Peyer's patch (tissue), 4 donors: ENCODE measurements at regions not wholly inside any gene's neighbourhood (a gene's known extent, or its start where the extent isn't known, plus 50 kb on each side); places are given as distances from the start of the nearest gene placed in this dataset.
"Not testable (repeated sequence)": the region's sequence is repeated elsewhere in the genome, so short reads cannot be mapped to it uniquely, and the experiment has no call there.

Experiments
- DNase-seq, 3 donors: peaks; one replicate each; pipeline ENCODE4 v3.0.0-alpha.2; 2017 to 2019
- H3K27ac ChIP-seq, 4 donors: fragments of 200-600 bp; sonication (generic); one replicate each; pipeline ENCODE4 v1.5.1; 2016 to 2019
- H3K27me3 ChIP-seq, 2 donors: fragments of 200-600 bp; sonication (generic); one replicate each; pipeline ENCODE4 v1.5.1; 2019
- H3K36me3 ChIP-seq, 3 donors: fragments of 200-600 bp; sonication (generic); one replicate each; pipeline ENCODE4 v1.5.1; 2016 to 2019
- H3K4me1 ChIP-seq, 4 donors: fragments of 200-600 bp; sonication (generic); one replicate each; pipeline ENCODE4 v1.5.1; 2016 to 2019
- H3K4me3 ChIP-seq, 4 donors: fragments of 200-600 bp; sonication (generic); 1 replicate in 3 of 4; 2 replicates in 1 of 4; pipeline ENCODE4 v1.5.1; 2016 to 2019; ENCODE audit warnings: mild to moderate bottlenecking in 1 of 4
- H3K9me3 ChIP-seq, 4 donors: fragments of 200-600 bp; sonication (generic); one replicate each; pipeline ENCODE4 v1.5.1; 2016 to 2019; ENCODE audit warnings: mild to moderate bottlenecking in 1 of 4
- CTCF ChIP-seq, 6 experiments: fragments of 450-650 bp in 4 of 6; fragments of 200-600 bp in 2 of 6; sonication (generic) in 1 of 6; IDR thresholded peaks; one replicate each; pipeline ENCODE4 v1.5.1; 2017 to 2019; ENCODE audit warnings: antibody characterized with exemption in 6 of 6, mild to moderate bottlenecking in 3 of 6, moderate library complexity in 1 of 6
- POLR2A ChIP-seq, 2 donors: fragments of 450-650 bp; IDR thresholded peaks; one replicate each; pipeline ENCODE4 v1.5.1; 2017; ENCODE audit warnings: antibody characterized with exemption in 2 of 2, mild to moderate bottlenecking in 2 of 2, moderate library complexity in 2 of 2

- Histone ChIP-seq H3K4me1 (no peaks in the 10 kb centered on the region), H3K9me3 (no peaks in the 10 kb centered on the region), H3K27me3 (no peaks in the 10 kb centered on the region), H3K27ac (no peak overlapping the region), H3K36me3 (no peaks in the 10 kb centered on the region), H3K4me3 (no peak overlapping the region)
- TF ChIP-seq CTCF (IDR thresholded peaks at IDR 0.05), result no peak
- no peak for TF ChIP-seq POLR2A (IDR thresholded peaks at IDR 0.05)
- DNase-seq, result no peak
Measured at GRCh38 chr4:189228726-189229125, 711.9 kb upstream of the FRG1 start.

GRCh38 chr4:189232274-189232673 lies 708.4 kb upstream of the FRG1 start:
- no peak for DNase-seq
- H3K4me3 ChIP-seq, result no peak overlapping the region
- H3K27ac ChIP-seq, result no peak overlapping the region
- H3K4me1 ChIP-seq, result no peaks in the 10 kb centered on the region
- H3K36me3 ChIP-seq, result no peaks in the 10 kb centered on the region
- no peak for TF ChIP-seq POLR2A (IDR thresholded peaks at IDR 0.05)
- TF ChIP-seq CTCF (IDR thresholded peaks at IDR 0.05), result no peak
- H3K27me3 ChIP-seq, result no peaks in the 10 kb centered on the region
- peaks cover 0 to 6% (median 0%) of the 10 kb centered on the region in 4 donors for H3K9me3 ChIP-seq

GRCh38 chr4:189233754-189234153 lies 706.9 kb upstream of the FRG1 start:
- H3K4me1 ChIP-seq, H3K27me3 ChIP-seq, H3K4me3 ChIP-seq, H3K27ac ChIP-seq, H3K36me3 ChIP-seq, DNase-seq, H3K9me3 ChIP-seq: not testable (repeated sequence)

GRCh38 chr4:189234948-189235347 lies 705.7 kb upstream of the FRG1 start:
- H3K4me3 ChIP-seq, DNase-seq, H3K4me1 ChIP-seq, H3K9me3 ChIP-seq, H3K36me3 ChIP-seq, H3K27me3 ChIP-seq, H3K27ac ChIP-seq: not testable (repeated sequence)

GRCh38 chr4:189235599-189235998 lies 705.1 kb upstream of the FRG1 start:
- H3K27me3 ChIP-seq, result no peaks in the 10 kb centered on the region
- TF ChIP-seq CTCF (IDR thresholded peaks at IDR 0.05) (no peak), POLR2A (IDR thresholded peaks at IDR 0.05) (no peak)

GRCh38 chr4:189236321-189236720 lies 704.4 kb upstream of the FRG1 start:
- H3K4me3 ChIP-seq, H3K27ac ChIP-seq, H3K27me3 ChIP-seq, H3K4me1 ChIP-seq, DNase-seq, H3K9me3 ChIP-seq, H3K36me3 ChIP-seq: not testable (repeated sequence)

More at GRCh38 chr4:189235599-189235998, 705.1 kb upstream of the FRG1 start:
- Histone ChIP-seq H3K27ac (no peak overlapping the region), H3K4me1 (no peaks in the 10 kb centered on the region), H3K36me3 (no peaks in the 10 kb centered on the region), H3K9me3 (peaks cover 0 to 6% (median 0%) of the 10 kb centered on the region in 4 donors), H3K4me3 (no peak overlapping the region)
- DNase-seq, result no peak

GRCh38 chr4:189237340-189237739 lies 703.3 kb upstream of the FRG1 start:
- no peak overlapping the region for H3K27ac ChIP-seq
- no peak overlapping the region for H3K4me3 ChIP-seq
- no peak for DNase-seq
- H3K4me1 ChIP-seq, result no peaks in the 10 kb centered on the region
- no peaks in the 10 kb centered on the region for H3K36me3 ChIP-seq
- H3K9me3 ChIP-seq, result peaks cover 0 to 6% (median 0%) of the 10 kb centered on the region in 4 donors
- H3K27me3 ChIP-seq, result no peaks in the 10 kb centered on the region
- TF ChIP-seq CTCF (IDR thresholded peaks at IDR 0.05) (no peak), POLR2A (IDR thresholded peaks at IDR 0.05) (no peak)
